HepG2 (cell line): ENCODE measurements at regions not wholly inside any gene's neighbourhood (a gene's known extent, or its start where the extent isn't known, plus 50 kb on each side); places are given as distances from the start of the nearest gene placed in this dataset.
A peak's percentile ranks its signal among the peaks of the same experiment; 100 is the strongest.

ENCODE experiments used
- ATAC-seq: fragments of 200-7000 bp; cut with Tn5 transposase; 3 replicates; pipeline ENCODE4 v1.9.1; 2020; ENCODE audit warnings: mild to moderate bottlenecking, moderate library complexity
- BruUV-seq: library from RNA; stranded (reverse); fragments of 400-500 nt; replicated peaks from 2 replicates; lab custom pipeline; 2021; lab: Mats Ljungman, UMichigan
- CTCF ChIA-PET: fragments of 300-600 bp; formaldehyde crosslinking; extraction: SDS; loops from one replicate; lab custom pipeline; 2021; ENCODE audit warnings: low total read pairs, inconsistent platforms, low intra/inter-chr PET ratio; lab: Yijun Ruan, JAX
- POLR2A ChIA-PET: fragments of 350-600 bp; sonication (Branson Sonifier 250); formaldehyde crosslinking; loops from one replicate; lab custom pipeline; 2020; ENCODE audit warnings: antibody characterized with exemption, inconsistent platforms; lab: Yijun Ruan, JAX
- DNase-seq: peaks from one replicate; pipeline ENCODE4 v3.0.0-alpha.2; 2015; ENCODE audit warnings: low spot score
- FAIRE-seq: peaks from 3 replicates; lab custom pipeline; 2011; peaks lifted over from hg19 to GRCh38; lab: Jason Lieb, UNC
- H2AFZ ChIP-seq: one replicate; pipeline ENCODE4 v1.6.1; 2011; ENCODE audit warnings: low read length, inconsistent platforms
- H3K27ac ChIP-seq: fragments of 300-600 bp; 3 replicates; pipeline ENCODE4 v1.8.0; 2011; ENCODE audit warnings: mixed run types, mild to moderate bottlenecking, mixed read lengths, low read length, inconsistent platforms; ENCODE audit not compliant: insufficient read depth; ENCODE audit errors: extremely low read length
- H3K27me3 ChIP-seq, 2 experiments: fragments of 200-600 bp in 1 of 2; 2 replicates in 1 of 2; 3 replicates in 1 of 2; pipeline versions ENCODE4 v1.6.0 to v1.8.0; 2011; ENCODE audit warnings: low read length in 2 of 2, mild to moderate bottlenecking in 2 of 2, moderate library complexity in 2 of 2, inconsistent platforms in 1 of 2; ENCODE audit not compliant: insufficient read depth in 2 of 2, control insufficient read depth in 1 of 2
- H3K36me3 ChIP-seq, 2 experiments: fragments of 200-600 bp in 1 of 2; replicated peaks in 1 of 2; 2 replicates in 1 of 2; 3 replicates in 1 of 2; pipeline versions ENCODE4 v1.5.1 to v1.8.0; 2011; ENCODE audit warnings: low read length in 2 of 2, inconsistent platforms in 1 of 2; ENCODE audit not compliant: insufficient read depth in 2 of 2, control insufficient read depth in 1 of 2
- H3K4me1 ChIP-seq: 2 replicates; pipeline ENCODE4 v1.5.1; 2012; ENCODE audit warnings: low read length, inconsistent platforms; ENCODE audit not compliant: insufficient read depth
- H3K4me2 ChIP-seq: 2 replicates; pipeline ENCODE4 v1.6.0; 2011; ENCODE audit warnings: low read depth, low read length, inconsistent platforms
- H3K4me3 ChIP-seq, 3 experiments: fragments of 200-600 bp in 1 of 3; sonication (generic), shearing (Covaris generic) in 1 of 3; replicated peaks in 1 of 3; 2 replicates each; pipeline ENCODE4 v1.5.1; 2011 to 2016; ENCODE audit warnings: low read length in 3 of 3, inconsistent platforms in 2 of 3, low read depth in 2 of 3, mild to moderate bottlenecking in 2 of 3, control low read depth in 1 of 3, mixed read lengths in 1 of 3; ENCODE audit not compliant: insufficient read depth in 1 of 3
- H3K79me2 ChIP-seq: one replicate; pipeline ENCODE4 v1.6.1; 2011; ENCODE audit warnings: low read length, inconsistent platforms; ENCODE audit not compliant: insufficient read depth
- H3K9ac ChIP-seq: 2 replicates; pipeline ENCODE4 v1.6.0; 2011; ENCODE audit warnings: mild to moderate bottlenecking, low read depth, low read length, inconsistent platforms; ENCODE audit not compliant: insufficient read depth
- H3K9me3 ChIP-seq: 2 replicates; pipeline ENCODE4 v1.5.1; 2012; ENCODE audit warnings: mild to moderate bottlenecking, low read length
- H4K20me1 ChIP-seq: 2 replicates; pipeline ENCODE4 v1.6.0; 2011; ENCODE audit warnings: inconsistent platforms, mild to moderate bottlenecking, low read length, moderate library complexity; ENCODE audit not compliant: insufficient read depth
- ATF1 ChIP-seq: IDR thresholded peaks from 2 replicates; pipeline ENCODE4 v1.6.1; 2016; ENCODE audit warnings: mild to moderate bottlenecking, control low read depth
- DMAP1 ChIP-seq: IDR thresholded peaks from 2 replicates; pipeline ENCODE4 v1.6.1; 2016
- FOSL2 ChIP-seq: sonication (generic); formaldehyde crosslinking; IDR thresholded peaks from 2 replicates; pipeline ENCODE4 v1.4.0; 2020; ENCODE audit warnings: missing genetic modification reagents
- GMEB1 ChIP-seq: sonication (generic); formaldehyde crosslinking; IDR thresholded peaks from 2 replicates; pipeline ENCODE4 v1.5.1; 2020; ENCODE audit warnings: missing genetic modification reagents, mild to moderate bottlenecking, borderline replicate concordance
- HINFP ChIP-seq: sonication (generic); formaldehyde crosslinking; IDR thresholded peaks from 2 replicates; pipeline ENCODE4 v1.4.0; 2020; ENCODE audit warnings: low read depth, mild to moderate bottlenecking, missing genetic modification reagents
- KDM5B ChIP-seq: sonication (generic); formaldehyde crosslinking; IDR thresholded peaks from 2 replicates; pipeline ENCODE4 v1.4.0; 2020; ENCODE audit warnings: missing genetic modification reagents, mild to moderate bottlenecking, borderline replicate concordance
- LCORL ChIP-seq, 2 experiments: fragments of 450-650 bp in 1 of 2; sonication (generic) in 1 of 2; formaldehyde crosslinking in 1 of 2; IDR thresholded peaks; 2 replicates each; pipeline versions ENCODE4 v1.5.0 to v1.6.1; 2017 to 2020; ENCODE audit warnings: antibody characterized with exemption in 1 of 2, missing genetic modification reagents in 1 of 2
- PTBP1 ChIP-seq: fragments of 200-400 bp; formaldehyde crosslinking; IDR thresholded peaks from 2 replicates; pipeline ENCODE4 v1.6.1; 2018; ENCODE audit warnings: low read length, low read depth; ENCODE audit not compliant: poor library complexity, severe bottlenecking
- RBFOX2 ChIP-seq: fragments of 200-400 bp; formaldehyde crosslinking; IDR thresholded peaks from 2 replicates; pipeline ENCODE4 v1.6.1; 2017; ENCODE audit warnings: low read depth, mild to moderate bottlenecking, low read length
- RELA ChIP-seq: sonication (generic); formaldehyde crosslinking; IDR thresholded peaks from 2 replicates; pipeline ENCODE4 v1.4.0; 2020; ENCODE audit warnings: missing genetic modification reagents
- SMC3 ChIP-seq: IDR thresholded peaks from 2 replicates; pipeline ENCODE4 v1.6.1; 2011; ENCODE audit warnings: low read length, improper control_type of control experiment
- TEAD3 ChIP-seq: optimal IDR thresholded peaks from 2 replicates; pipeline ENCODE3; 2016; ENCODE audit warnings: borderline replicate concordance
- ZBTB3 ChIP-seq: sonication (generic); formaldehyde crosslinking; IDR thresholded peaks from 2 replicates; pipeline ENCODE4 v1.4.0; 2020; ENCODE audit warnings: low read depth, mild to moderate bottlenecking, moderate library complexity, missing genetic modification reagents, borderline replicate concordance
- ZKSCAN8 ChIP-seq: IDR thresholded peaks from 2 replicates; pipeline ENCODE4 v1.6.1; 2016; ENCODE audit warnings: borderline replicate concordance, missing genetic modification reagents, missing compliant biosample characterization
- ZNF704 ChIP-seq: sonication (generic); formaldehyde crosslinking; IDR thresholded peaks from 2 replicates; pipeline ENCODE4 v1.8.1; 2023; ENCODE audit warnings: mild to moderate bottlenecking, inconsistent platforms, moderate library complexity, missing genetic modification reagents, borderline replicate concordance
- WGBS: methylation state at CpG from one replicate; pipeline ENCODE4 v1.1.6; 2017; ENCODE audit warnings: low lambda C conversion rate; 5-methylcytosine and 5-hydroxymethylcytosine counted together
- in situ Hi-C: cut with HindIII; loops from 2 replicates; pipeline ENCODE4 v1.10.0; 2017; ENCODE audit warnings: low pct_unique_long_range_greater_than_20kb; ENCODE audit not compliant: extremely low pct_ligation_motif_present
- intact Hi-C: fragments of 100-400 bp; cut with micrococcal nuclease; formaldehyde crosslinking; loops from one replicate; pipeline ENCODE4 v1.10.0; 2022; ENCODE audit not compliant: unreplicated experiment

- no peak for DNase-seq
- Histone ChIP-seq H2AFZ (no peak overlapping the region), H3K9me3 (peaks cover 10% of the 10 kb centered on the region; the same call in 1 of the 2 replicates), H3K4me1 (no peaks in the 10 kb centered on the region), H3K4me2 (no peak overlapping the region), H3K36me3 (no peaks in the 10 kb centered on the region), H3K79me2 (no peaks in the 10 kb centered on the region), H3K27me3 (no peaks in the 10 kb centered on the region), H3K9ac (no peak overlapping the region), H3K4me3 (no peak overlapping the region), H3K27ac (no peak overlapping the region), H4K20me1 (no peaks in the 10 kb centered on the region)
- BruUV-seq = no TSS peak
- POLR2A ChIA-PET = no interaction called here
- no peak for ATAC-seq
- WGBS = 0% methylated on average over 3 of the region's 3 CpGs
- intact Hi-C loops = no loop called here
- in situ Hi-C loops = no loop called here
- FAIRE-seq = no peak
- no peak for TF ChIP-seq ZNF704
- no peak for TF ChIP-seq PTBP1
- TF ChIP-seq ZBTB3 = no peak
- no peak for TF ChIP-seq RBFOX2
- TF ChIP-seq SMC3 = no peak
- TF ChIP-seq ATF1 (CRISPR knock-in tag) = no peak
- TF ChIP-seq LCORL (IDR thresholded peaks at IDR 0.05) = no peak
- no peak for TF ChIP-seq LCORL (CRISPR knock-in tag; IDR thresholded peaks at IDR 0.05)
- TF ChIP-seq RELA = no peak
- CTCF ChIA-PET = no interaction called here
These were observed 54.1 kb upstream of the DMRTA1 start for GRCh38 chr9:22392523-22392922.

- DNase-seq = peak; percentile 18
- ChIA-PET CTCF (no interaction called here), POLR2A (no interaction called here)
- in situ Hi-C loops (no loop called here), intact Hi-C loops (no loop called here)
- H3K9me3 ChIP-seq = peaks cover 10% of the 10 kb centered on the region; the same call in 1 of the 2 replicates
- no peaks in the 10 kb centered on the region for H3K36me3 ChIP-seq
- no peak overlapping the region for H3K4me2 ChIP-seq
- no peak overlapping the region for H3K9ac ChIP-seq
- H3K79me2 ChIP-seq = no peaks in the 10 kb centered on the region
- no peak overlapping the region for H3K27ac ChIP-seq
- no peaks in the 10 kb centered on the region for H4K20me1 ChIP-seq
- H2AFZ ChIP-seq = no peak overlapping the region
- H3K4me3 ChIP-seq = no peak overlapping the region
- FAIRE-seq = no peak
- WGBS = 0% methylated on average over 2 of the region's 2 CpGs
- no peak for ATAC-seq
- no peaks in the 10 kb centered on the region for H3K4me1 ChIP-seq
- H3K27me3 ChIP-seq = no peaks in the 10 kb centered on the region
- no TSS peak for BruUV-seq
- no peak for TF ChIP-seq KDM5B (CRISPR knock-in tag)
- TF ChIP-seq TEAD3 (CRISPR knock-in tag) = peak; percentile 13
- TF ChIP-seq ZKSCAN8 = no peak
- no peak for TF ChIP-seq GMEB1 (CRISPR knock-in tag)
- TF ChIP-seq DMAP1 = no peak
- no peak for TF ChIP-seq HINFP (CRISPR knock-in tag)
- peak; percentile 25; the same call in 1 of the 2 replicates for TF ChIP-seq FOSL2
These were observed 50.9 kb upstream of the DMRTA1 start for GRCh38 chr9:22395687-22396141.
